ENCODE measurements at regions not wholly inside any gene's neighbourhood (a gene's known extent, or its start where the extent isn't known, plus 50 kb on each side); places are given as distances from the start of the nearest gene placed in this dataset.

- Histone ChIP-seq H3K27me3 (no peaks in the 10 kb centered on the region), H3K27ac (no peak overlapping the region), H3K4me1 (no peaks in the 10 kb centered on the region), H3K36me3 (no peaks in the 10 kb centered on the region), H3K9me3 (no peaks in the 10 kb centered on the region), H3K4me3 (no peak overlapping the region)
- intact Hi-C loops (cut with DNase I), result no loop called here
- no peak for TF ChIP-seq CTCF (IDR thresholded peaks at IDR 0.05)
- no peak for TF ChIP-seq POLR2A (IDR thresholded peaks at IDR 0.05)
- WGBS, 4 donors, result 80 to 86% (median 83%) methylated on average over 3 of the region's 3 CpGs
- no peak for ATAC-seq
- no peak for DNase-seq
Measured at GRCh38 chr12:40499856-40500255, 192.4 kb upstream of the CNTN1 start.

- H3K4me3 ChIP-seq, result no peak overlapping the region
- no peak overlapping the region for H3K27ac ChIP-seq
- 45 to 61% (median 50%) methylated on average over 3 of the region's 3 CpGs for WGBS, 4 donors
- TF ChIP-seq POLR2A (IDR thresholded peaks at IDR 0.05), result no peak
- TF ChIP-seq CTCF (IDR thresholded peaks at IDR 0.05), result no peak
- intact Hi-C loops (cut with DNase I), result no loop called here
- no peaks in the 10 kb centered on the region for H3K36me3 ChIP-seq
- H3K9me3 ChIP-seq, result no peaks in the 10 kb centered on the region
- no peaks in the 10 kb centered on the region for H3K4me1 ChIP-seq
- H3K27me3 ChIP-seq, result no peaks in the 10 kb centered on the region
- ATAC-seq (no peak), DNase-seq (no peak)
Measured at GRCh38 chr12:40502322-40502721, 189.9 kb upstream of the CNTN1 start.

GRCh38 chr12:40505327-40505726 lies 186.9 kb upstream of the CNTN1 start:
- TF ChIP-seq CTCF (IDR thresholded peaks at IDR 0.05) (no peak), POLR2A (IDR thresholded peaks at IDR 0.05) (no peak)
- Histone ChIP-seq H3K27me3 (no peaks in the 10 kb centered on the region), H3K9me3 (no peaks in the 10 kb centered on the region), H3K27ac (no peak overlapping the region), H3K4me3 (no peak overlapping the region), H3K4me1 (no peaks in the 10 kb centered on the region), H3K36me3 (no peaks in the 10 kb centered on the region)
- intact Hi-C loops (cut with DNase I), result loop anchor here in 1 of 10 donors (1.0 kb wide), 1 partner anchor 8 kb away; no protein-coding TSS in a partner anchor
- 10 to 38% (median 25%) methylated on average over 1 of the region's 1 CpG for whole genome bisulfite sequencing, 4 donors
- ATAC-seq (no peak), DNase-seq (no peak)

GRCh38 chr12:40508421-40508820 lies 183.8 kb upstream of the CNTN1 start:
- H3K9me3 ChIP-seq, result no peaks in the 10 kb centered on the region
- ATAC-seq, result no peak
- WGBS, 4 donors, result 29 to 40% (median 33%) methylated on average over 1 of the region's 1 CpG
- DNase-seq, result no peak
- no peaks in the 10 kb centered on the region for H3K27me3 ChIP-seq
- no peaks in the 10 kb centered on the region for H3K36me3 ChIP-seq
- H3K27ac ChIP-seq, result no peak overlapping the region
- H3K4me1 ChIP-seq, result no peaks in the 10 kb centered on the region
- no peak overlapping the region for H3K4me3 ChIP-seq
- TF ChIP-seq POLR2A (IDR thresholded peaks at IDR 0.05) (no peak), CTCF (IDR thresholded peaks at IDR 0.05) (no peak)
- intact Hi-C loops (cut with DNase I), result no loop called here
